IMR-90 (cell line): ENCODE measurements at regions not wholly inside any gene's neighbourhood (a gene's known extent, or its start where the extent isn't known, plus 50 kb on each side); places are given as distances from the start of the nearest gene placed in this dataset.

Source experiments
- ATAC-seq: fragments of 200-7000 bp; cut with Tn5 transposase; 2 replicates; pipeline ENCODE4 v1.9.1; 2020; ENCODE audit warnings: low read depth, mild to moderate bottlenecking, moderate library complexity
- BruUV-seq: library from RNA; stranded (reverse); fragments of 400-500 nt; replicated peaks from 2 replicates; lab custom pipeline; 2021; lab: Mats Ljungman, UMichigan
- CTCF ChIA-PET: fragments of 300-600 bp; formaldehyde crosslinking; extraction: SDS; loops from one replicate; lab custom pipeline; 2021; ENCODE audit warnings: antibody characterized with exemption; lab: Yijun Ruan, JAX
- POLR2A ChIA-PET: fragments of 300-600 bp; sonication (Branson Sonifier 250); formaldehyde crosslinking; loops from one replicate; lab custom pipeline; 2022; ENCODE audit warnings: antibody characterized with exemption; ENCODE audit not compliant: unreplicated experiment; lab: Charles Lee
- DNase-seq: peaks from one replicate; pipeline ENCODE4 v3.0.0; 2013
- H2AFZ ChIP-seq: replicated peaks from 2 replicates; pipeline ENCODE3; 2013; ENCODE audit warnings: low read length, mild to moderate bottlenecking; ENCODE audit not compliant: poor library complexity
- H2AK5ac ChIP-seq: 2 replicates; pipeline ENCODE4 v1.6.1; 2013; ENCODE audit warnings: low read depth, low read length, inconsistent platforms
- H2AK9ac ChIP-seq: replicated peaks from 2 replicates; pipeline ENCODE3; 2013; ENCODE audit warnings: mild to moderate bottlenecking, low read depth, low read length, moderate library complexity; ENCODE audit not compliant: poor library complexity
- H2BK120ac ChIP-seq: 2 replicates; pipeline ENCODE4 v1.6.1; 2013; ENCODE audit warnings: low read depth, low read length, inconsistent platforms
- H2BK15ac ChIP-seq: 3 replicates; pipeline ENCODE4 v1.6.1; 2013; ENCODE audit warnings: low read depth, low read length, inconsistent platforms
- H2BK20ac ChIP-seq: 2 replicates; pipeline ENCODE4 v1.6.1; 2013; ENCODE audit warnings: low read depth, mild to moderate bottlenecking, inconsistent platforms, low read length, moderate library complexity
- H2BK5ac ChIP-seq: 2 replicates; pipeline ENCODE4 v1.6.1; 2013; ENCODE audit warnings: mild to moderate bottlenecking, low read depth, low read length, inconsistent platforms; ENCODE audit not compliant: poor library complexity, severe bottlenecking
- H3K14ac ChIP-seq: replicated peaks from 2 replicates; pipeline ENCODE4 v1.6.1; 2013; ENCODE audit warnings: low read depth, low read length, inconsistent platforms
- H3K18ac ChIP-seq: 2 replicates; pipeline ENCODE4 v1.6.1; 2013; ENCODE audit warnings: low read depth, low read length, control low read depth
- H3K23ac ChIP-seq: 2 replicates; pipeline ENCODE4 v1.6.1; 2013; ENCODE audit warnings: low read depth, low read length, inconsistent platforms
- H3K27ac ChIP-seq: 2 replicates; pipeline ENCODE4 v1.5.1; 2013; ENCODE audit warnings: mild to moderate bottlenecking, control low read depth, low read length; ENCODE audit not compliant: insufficient read depth
- H3K27me3 ChIP-seq: 2 replicates; pipeline ENCODE4 v1.6.1; 2013; ENCODE audit warnings: low read length; ENCODE audit not compliant: control insufficient read depth, insufficient read depth
- H3K36me3 ChIP-seq: 2 replicates; pipeline ENCODE4 v1.6.1; 2013; ENCODE audit warnings: low read length, mixed read lengths; ENCODE audit not compliant: control insufficient read depth, insufficient read depth
- H3K4ac ChIP-seq: 2 replicates; pipeline ENCODE4 v1.6.1; 2013; ENCODE audit warnings: low read depth, low read length, inconsistent platforms
- H3K4me1 ChIP-seq: 2 replicates; pipeline ENCODE4 v1.6.1; 2013; ENCODE audit warnings: low read length, mixed read lengths; ENCODE audit not compliant: control insufficient read depth, insufficient read depth
- H3K4me2 ChIP-seq: 2 replicates; pipeline ENCODE4 v1.6.1; 2013; ENCODE audit warnings: low read depth, mild to moderate bottlenecking, control low read depth, low read length, moderate library complexity
- H3K4me3 ChIP-seq: 2 replicates; pipeline ENCODE4 v1.5.1; 2013; ENCODE audit warnings: low read depth, mild to moderate bottlenecking, control low read depth, low read length, moderate library complexity; ENCODE audit not compliant: insufficient read depth
- H3K56ac ChIP-seq: 2 replicates; pipeline ENCODE4 v1.6.1; 2013; ENCODE audit warnings: low read length, inconsistent platforms; ENCODE audit not compliant: insufficient read depth; ENCODE audit errors: extremely low read depth
- H3K79me1 ChIP-seq, 2 experiments: 2 replicates each; pipeline ENCODE4 v1.6.1; 2013; ENCODE audit warnings: low read length in 2 of 2, inconsistent platforms in 1 of 2, low read depth in 1 of 2
- H3K9ac ChIP-seq: 2 replicates; pipeline ENCODE4 v1.6.1; 2013; ENCODE audit warnings: low read depth, low read length, control low read depth
- H3K9me1 ChIP-seq: 2 replicates; pipeline ENCODE4 v1.6.1; 2013; ENCODE audit warnings: low read length, inconsistent platforms; ENCODE audit not compliant: insufficient read depth
- H3K9me3 ChIP-seq: 2 replicates; pipeline ENCODE4 v1.6.1; 2013; ENCODE audit warnings: low read length; ENCODE audit not compliant: control insufficient read depth, insufficient read depth
- H4K20me1 ChIP-seq: 2 replicates; pipeline ENCODE4 v1.6.1; 2013; ENCODE audit warnings: low read length, inconsistent platforms; ENCODE audit not compliant: insufficient read depth
- H4K5ac ChIP-seq: 2 replicates; pipeline ENCODE4 v1.6.1; 2013; ENCODE audit warnings: mild to moderate bottlenecking, low read depth, low read length, control low read depth
- H4K8ac ChIP-seq, 2 experiments: 2 replicates each; pipeline ENCODE4 v1.6.1; 2013; ENCODE audit warnings: low read depth in 2 of 2, low read length in 2 of 2, control low read depth in 1 of 2, inconsistent platforms in 1 of 2
- H4K91ac ChIP-seq: 2 replicates; pipeline ENCODE4 v1.6.1; 2013; ENCODE audit warnings: low read depth, low read length, inconsistent platforms; ENCODE audit not compliant: insufficient read depth
- BHLHE40 ChIP-seq: fragments of 150-350 bp; IDR thresholded peaks from 2 replicates; pipeline ENCODE4 v1.6.1; 2016; ENCODE audit warnings: mild to moderate bottlenecking, low read depth, low read length
- CEBPB ChIP-seq: IDR thresholded peaks from 2 replicates; pipeline ENCODE4 v1.6.1; 2012; ENCODE audit warnings: low read depth, low read length, improper control_type of control experiment
- CHD1 ChIP-seq: IDR thresholded peaks from 2 replicates; pipeline ENCODE4 v1.6.1; 2012; ENCODE audit warnings: low read depth, low read length, improper control_type of control experiment
- CTCF ChIP-seq: conservative IDR thresholded peaks from 2 replicates; pipeline ENCODE4 v1.5.1; 2012; ENCODE audit warnings: mild to moderate bottlenecking, low read depth, low read length, improper control_type of control experiment
- ELK1 ChIP-seq: fragments of 150-350 bp; IDR thresholded peaks from 2 replicates; pipeline ENCODE4 v1.6.1; 2016; ENCODE audit warnings: low read depth, mild to moderate bottlenecking, low read length, moderate library complexity, borderline replicate concordance
- FOS ChIP-seq: fragments of 150-350 bp; IDR thresholded peaks from 2 replicates; pipeline ENCODE4 v1.6.1; 2016; ENCODE audit warnings: low read depth, low read length
- MAFK ChIP-seq: IDR thresholded peaks from 2 replicates; pipeline ENCODE4 v1.6.1; 2012; ENCODE audit warnings: low read depth, low read length, improper control_type of control experiment
- MAZ ChIP-seq: IDR thresholded peaks from 2 replicates; pipeline ENCODE4 v1.6.1; 2012; ENCODE audit warnings: low read depth, mild to moderate bottlenecking, low read length, improper control_type of control experiment, moderate library complexity, borderline replicate concordance
- MXI1 ChIP-seq: IDR thresholded peaks from 2 replicates; pipeline ENCODE4 v1.6.1; 2012; ENCODE audit warnings: low read depth, mild to moderate bottlenecking, low read length, moderate library complexity, borderline replicate concordance
- NFE2L2 ChIP-seq: fragments of 150-350 bp; IDR thresholded peaks from 2 replicates; pipeline ENCODE4 v1.6.1; 2016; ENCODE audit warnings: low read depth, mild to moderate bottlenecking, low read length
- POLR2A ChIP-seq: IDR thresholded peaks from 2 replicates; pipeline ENCODE4 v1.6.1; 2012; ENCODE audit warnings: mild to moderate bottlenecking, low read depth, low read length
- RAD21 ChIP-seq: IDR thresholded peaks from 2 replicates; pipeline ENCODE4 v1.6.1; 2012; ENCODE audit warnings: low read length, improper control_type of control experiment
- RCOR1 ChIP-seq: IDR thresholded peaks from 2 replicates; pipeline ENCODE4 v1.6.1; 2012; ENCODE audit warnings: mild to moderate bottlenecking, low read length, improper control_type of control experiment; ENCODE audit not compliant: insufficient replicate concordance
- RFX5 ChIP-seq: IDR thresholded peaks from 2 replicates; pipeline ENCODE4 v1.8.0; 2012; ENCODE audit warnings: low read depth, mild to moderate bottlenecking, low read length, moderate library complexity
- SMC3 ChIP-seq: fragments of 150-350 bp; IDR thresholded peaks from 2 replicates; pipeline ENCODE4 v1.6.1; 2016; ENCODE audit warnings: low read depth, mild to moderate bottlenecking, antibody characterized with exemption, low read length, moderate library complexity
- USF2 ChIP-seq: fragments of 150-350 bp; IDR thresholded peaks from 2 replicates; pipeline ENCODE4 v1.6.1; 2017; ENCODE audit warnings: mild to moderate bottlenecking, antibody characterized with exemption, low read length, low read depth
- dilution Hi-C: fragments of 300-500 bp; cut with HindIII; formaldehyde crosslinking; loops from one replicate; pipeline ENCODE4 v1.14.3; 2018; ENCODE audit warnings: low sequenced_read_pairs; ENCODE audit not compliant: unreplicated experiment
- in situ Hi-C: fragments of 300-500 bp; cut with MboI; formaldehyde crosslinking; loops from 3 replicates; pipeline ENCODE4 v1.14.3; 2019; ENCODE audit warnings: low sequenced_read_pairs, inconsistent platforms, mixed read lengths
- intact Hi-C: fragments of 100-400 bp; cut with micrococcal nuclease; formaldehyde crosslinking; loops from 2 replicates; pipeline ENCODE4 v1.10.0; 2022

- no peaks in the 10 kb centered on the region for H3K27me3 ChIP-seq
- no peaks in the 10 kb centered on the region for H3K9me1 ChIP-seq
- no peak for ATAC-seq
- no peak overlapping the region for H2BK120ac ChIP-seq
- H3K36me3 ChIP-seq: no peaks in the 10 kb centered on the region
- H2BK5ac ChIP-seq: no peak overlapping the region
- H3K4me3 ChIP-seq: no peak overlapping the region
- no peak overlapping the region for H4K5ac ChIP-seq
- H3K4me2 ChIP-seq: no peak overlapping the region
- CTCF ChIA-PET: no interaction called here
- no peak overlapping the region for H3K4ac ChIP-seq
- no peaks in the 10 kb centered on the region for H3K4me1 ChIP-seq
- no peak overlapping the region for H3K9ac ChIP-seq
- H2BK20ac ChIP-seq: no peak overlapping the region
- no peak overlapping the region for H3K23ac ChIP-seq
- no peak for DNase-seq
- in situ Hi-C loops (no loop called here), intact Hi-C loops (no loop called here), dilution Hi-C loops (no loop called here)
- no peak overlapping the region for H2AK9ac ChIP-seq
- no peaks in the 10 kb centered on the region for H3K79me1 ChIP-seq
- no peak overlapping the region for H3K18ac ChIP-seq
- no peak overlapping the region for H3K27ac ChIP-seq
- H3K14ac ChIP-seq: no peak overlapping the region
- H4K20me1 ChIP-seq: no peaks in the 10 kb centered on the region
- H3K9me3 ChIP-seq: peaks cover 3% of the 10 kb centered on the region; the same call in 1 of the 2 replicates
- H2AFZ ChIP-seq: no peak overlapping the region
- no peak overlapping the region for H2BK15ac ChIP-seq
- H4K8ac ChIP-seq: no peak overlapping the region
- POLR2A ChIA-PET: no interaction called here
- H4K91ac ChIP-seq: no peak overlapping the region
- TF ChIP-seq RAD21 (no peak), RFX5 (no peak), MXI1 (no peak), CHD1 (no peak), MAFK (no peak), CTCF (no peak), POLR2A (no peak), SMC3 (no peak), FOS (no peak), NFE2L2 (no peak), ELK1 (no peak), RCOR1 (no peak), MAZ (no peak), CEBPB (no peak), USF2 (no peak), BHLHE40 (no peak)
- no peak overlapping the region for H3K56ac ChIP-seq
- BruUV-seq: no TSS peak
- H2AK5ac ChIP-seq: no peak overlapping the region
Measured at GRCh38 chr12:25872137-25872536, 86.3 kb upstream of the RASSF8 start.
